ENCODE measurements at regions not wholly inside any gene's neighbourhood (a gene's known extent, or its start where the extent isn't known, plus 50 kb on each side); places are given as distances from the start of the nearest gene placed in this dataset.
A peak's percentile ranks its signal among the peaks of the same experiment; 100 is the strongest.

GRCh38 chr6:149211046-149211571 is 106.4 kb upstream of the TAB2 start:
- H3K4me3 ChIP-seq (ENCODE audit: insufficient read depth, low read length), result no peak overlapping the region
- no peaks in the 10 kb centered on the region for H3K27me3 ChIP-seq (ENCODE audit: insufficient read depth, low read length)
- no peaks in the 10 kb centered on the region for H3K36me3 ChIP-seq (ENCODE audit: insufficient read depth, low read length)
- no peak overlapping the region for H2AFZ ChIP-seq (ENCODE audit: low read length)
- H3K79me2 ChIP-seq (ENCODE audit: insufficient read depth, low read length), result no peaks in the 10 kb centered on the region
- peaks cover 33% of the 10 kb centered on the region for H3K4me1 ChIP-seq (ENCODE audit: insufficient read depth, low read length)
- no peak for TF ChIP-seq CTCF (IDR thresholded peaks at IDR 0.05; ENCODE audit: extremely low read depth, low read depth, low read length)
- no peak overlapping the region for H3K27ac ChIP-seq (ENCODE audit: low read depth, low read length)
- H3K9me3 ChIP-seq (ENCODE audit: low read depth, low read length), result no peaks in the 10 kb centered on the region
- no peaks in the 10 kb centered on the region for H4K20me1 ChIP-seq (ENCODE audit: insufficient read depth, low read length)
- no peak overlapping the region for H3K4me2 ChIP-seq (ENCODE audit: insufficient read depth, low read length)
- DNase-seq (ENCODE audit: insufficient read length, low spot score, missing footprints), result no peak

GRCh38 chr6:149212206-149212605 is 105.3 kb upstream of the TAB2 start:
- Histone ChIP-seq H4K20me1 (ENCODE audit: insufficient read depth, low read length) (no peaks in the 10 kb centered on the region), H3K27ac (ENCODE audit: low read depth, low read length) (no peak overlapping the region), H3K36me3 (ENCODE audit: insufficient read depth, low read length) (no peaks in the 10 kb centered on the region), H3K4me2 (ENCODE audit: insufficient read depth, low read length) (no peak overlapping the region), H3K9me3 (ENCODE audit: low read depth, low read length) (no peaks in the 10 kb centered on the region), H3K27me3 (ENCODE audit: insufficient read depth, low read length) (no peaks in the 10 kb centered on the region), H3K79me2 (ENCODE audit: insufficient read depth, low read length) (no peaks in the 10 kb centered on the region), H3K4me3 (ENCODE audit: insufficient read depth, low read length) (no peak overlapping the region), H2AFZ (ENCODE audit: low read length) (no peak overlapping the region), H3K4me1 (ENCODE audit: insufficient read depth, low read length) (peaks cover 33% of the 10 kb centered on the region)
- DNase-seq (ENCODE audit: insufficient read length, low spot score, missing footprints), result no peak
- TF ChIP-seq CTCF (IDR thresholded peaks at IDR 0.05; ENCODE audit: extremely low read depth, low read depth, low read length), result no peak

- DNase-seq (ENCODE audit: insufficient read length, low spot score, missing footprints), result no peak
- no peaks in the 10 kb centered on the region for H4K20me1 ChIP-seq (ENCODE audit: insufficient read depth, low read length)
- H3K36me3 ChIP-seq (ENCODE audit: insufficient read depth, low read length), result no peaks in the 10 kb centered on the region
- H3K4me2 ChIP-seq (ENCODE audit: insufficient read depth, low read length), result no peak overlapping the region
- peaks cover 33% of the 10 kb centered on the region for H3K4me1 ChIP-seq (ENCODE audit: insufficient read depth, low read length)
- no peak for TF ChIP-seq CTCF (IDR thresholded peaks at IDR 0.05; ENCODE audit: extremely low read depth, low read depth, low read length)
- H3K27ac ChIP-seq (ENCODE audit: low read depth, low read length), result no peak overlapping the region
- no peak overlapping the region for H3K4me3 ChIP-seq (ENCODE audit: insufficient read depth, low read length)
- H3K79me2 ChIP-seq (ENCODE audit: insufficient read depth, low read length), result no peaks in the 10 kb centered on the region
- peak overlapping the region; percentile 46 for H2AFZ ChIP-seq (ENCODE audit: low read length)
- no peaks in the 10 kb centered on the region for H3K27me3 ChIP-seq (ENCODE audit: insufficient read depth, low read length)
- no peaks in the 10 kb centered on the region for H3K9me3 ChIP-seq (ENCODE audit: low read depth, low read length)
Measured at GRCh38 chr6:149212892-149213801, 104.4 kb upstream of the TAB2 start.

- Histone ChIP-seq H3K36me3 (ENCODE audit: insufficient read depth, low read length) (no peaks in the 10 kb centered on the region), H3K9me3 (ENCODE audit: low read depth, low read length) (no peaks in the 10 kb centered on the region), H4K20me1 (ENCODE audit: insufficient read depth, low read length) (no peaks in the 10 kb centered on the region), H3K27me3 (ENCODE audit: insufficient read depth, low read length) (no peaks in the 10 kb centered on the region), H3K4me2 (ENCODE audit: insufficient read depth, low read length) (no peak overlapping the region), H2AFZ (ENCODE audit: low read length) (no peak overlapping the region), H3K4me1 (ENCODE audit: insufficient read depth, low read length) (peaks cover 33% of the 10 kb centered on the region), H3K79me2 (ENCODE audit: insufficient read depth, low read length) (no peaks in the 10 kb centered on the region), H3K27ac (ENCODE audit: low read depth, low read length) (no peak overlapping the region), H3K4me3 (ENCODE audit: insufficient read depth, low read length) (no peak overlapping the region)
- TF ChIP-seq CTCF (IDR thresholded peaks at IDR 0.05; ENCODE audit: extremely low read depth, low read depth, low read length), result no peak
- DNase-seq (ENCODE audit: insufficient read length, low spot score, missing footprints), result no peak
Measured at GRCh38 chr6:149213829-149214228, 103.7 kb upstream of the TAB2 start.

All from osteoblast (primary cell).